Left ventricle myocardium inferior (tissue), 1 donor: ENCODE measurements at regions not wholly inside any gene's neighbourhood (a gene's known extent, or its start where the extent isn't known, plus 50 kb on each side); places are given as distances from the start of the nearest gene placed in this dataset.

Experiments used
- DNase-seq: peaks from one replicate; pipeline ENCODE4 v3.0.0-alpha.2; 2020
- H3K27ac ChIP-seq: fragments of 200-600 bp; replicated peaks from 2 replicates; pipeline ENCODE4 v1.8.0; 2021
- H3K27me3 ChIP-seq: fragments of 200-600 bp; 2 replicates; pipeline ENCODE4 v1.8.0; 2021; ENCODE audit warnings: low read depth
- H3K36me3 ChIP-seq: fragments of 200-600 bp; 2 replicates; pipeline ENCODE4 v1.8.0; 2021
- H3K4me1 ChIP-seq: fragments of 200-600 bp; 2 replicates; pipeline ENCODE4 v1.8.0; 2021
- H3K4me3 ChIP-seq: fragments of 200-600 bp; 2 replicates; pipeline ENCODE4 v1.8.0; 2021; ENCODE audit warnings: mild to moderate bottlenecking, moderate library complexity
- H3K9me3 ChIP-seq: fragments of 200-600 bp; replicated peaks from 2 replicates; pipeline ENCODE4 v1.8.0; 2021
- CTCF ChIP-seq: fragments of 200-600 bp; IDR thresholded peaks from 2 replicates; pipeline ENCODE4 v1.8.0; 2021; ENCODE audit warnings: antibody characterized with exemption, mild to moderate bottlenecking, borderline replicate concordance
- intact Hi-C: fragments of 100-400 bp; cut with micrococcal nuclease; formaldehyde crosslinking; loops from one replicate; pipeline ENCODE4 v1.11.0; 2022
- donor health status: DM: no; HTN: yes; CAD: no; lungs with severe emphysema.

- H3K27ac ChIP-seq: no peak overlapping the region
- no peak for DNase-seq
- no peaks in the 10 kb centered on the region for H3K36me3 ChIP-seq
- no peaks in the 10 kb centered on the region for H3K4me1 ChIP-seq
- H3K27me3 ChIP-seq: peaks cover 38% of the 10 kb centered on the region
- no peak for TF ChIP-seq CTCF
- H3K9me3 ChIP-seq: peaks cover 7% of the 10 kb centered on the region
- intact Hi-C loops: no loop called here
- no peak overlapping the region for H3K4me3 ChIP-seq
Observed at GRCh38 chr6:168908166-168908565, 345.5 kb downstream of the THBS2 start.

- H3K27ac ChIP-seq: no peak overlapping the region
- no peak overlapping the region for H3K4me3 ChIP-seq
- H3K36me3 ChIP-seq: no peaks in the 10 kb centered on the region
- H3K27me3 ChIP-seq: peaks cover 41% of the 10 kb centered on the region
- TF ChIP-seq CTCF: no peak
- intact Hi-C loops: no loop called here
- H3K4me1 ChIP-seq: no peaks in the 10 kb centered on the region
- H3K9me3 ChIP-seq: peaks cover 7% of the 10 kb centered on the region
- DNase-seq: no peak
Observed at GRCh38 chr6:168906391-168906790, 347.3 kb downstream of the THBS2 start.

GRCh38 chr6:168905451-168906090, 348.1 kb downstream of the THBS2 start:
- H3K27ac ChIP-seq: no peak overlapping the region
- H3K36me3 ChIP-seq: no peaks in the 10 kb centered on the region
- H3K27me3 ChIP-seq: peaks cover 48% of the 10 kb centered on the region
- intact Hi-C loops: no loop called here
- DNase-seq: no peak
- no peaks in the 10 kb centered on the region for H3K4me1 ChIP-seq
- H3K4me3 ChIP-seq: no peak overlapping the region
- H3K9me3 ChIP-seq: peaks cover 7% of the 10 kb centered on the region
- no peak for TF ChIP-seq CTCF

- TF ChIP-seq CTCF: no peak
- H3K27ac ChIP-seq: no peak overlapping the region
- intact Hi-C loops: no loop called here
Observed at GRCh38 chr6:168903613-168904345, 349.9 kb downstream of the THBS2 start.

GRCh38 chr6:168902075-168902474, 351.6 kb downstream of the THBS2 start:
- no peak overlapping the region for H3K27ac ChIP-seq
- no peak for TF ChIP-seq CTCF
- H3K36me3 ChIP-seq: no peaks in the 10 kb centered on the region
- DNase-seq: no peak
- no peak overlapping the region for H3K4me3 ChIP-seq
- intact Hi-C loops: no loop called here
- H3K4me1 ChIP-seq: no peaks in the 10 kb centered on the region
- H3K9me3 ChIP-seq: peaks cover under 1% of the 10 kb centered on the region
- H3K27me3 ChIP-seq: peaks cover 60% of the 10 kb centered on the region

More at GRCh38 chr6:168903613-168904345, 349.9 kb downstream of the THBS2 start:
- no peak for DNase-seq
- no peak overlapping the region for H3K4me3 ChIP-seq
- peaks cover 7% of the 10 kb centered on the region for H3K9me3 ChIP-seq
- H3K4me1 ChIP-seq: no peaks in the 10 kb centered on the region
- no peaks in the 10 kb centered on the region for H3K36me3 ChIP-seq
- peaks cover 58% of the 10 kb centered on the region for H3K27me3 ChIP-seq
